WTC11 (cell line): ENCODE measurements at regions not wholly inside any gene's neighbourhood (a gene's known extent, or its start where the extent isn't known, plus 50 kb on each side); places are given as distances from the start of the nearest gene placed in this dataset.

Experiments
- ATAC-seq: fragments of 200-7000 bp; cut with Tn5 transposase; 2 replicates; pipeline ENCODE4 v1.10.0; 2021; ENCODE audit warnings: mild to moderate bottlenecking, moderate library complexity
- CTCF ChIA-PET: fragments of 300-600 bp; sonication (Branson Sonifier 250); formaldehyde crosslinking; loops from one replicate; lab custom pipeline; 2021; ENCODE audit warnings: antibody characterized with exemption; lab: Charles Lee
- POLR2A ChIA-PET: fragments of 350-600 bp; sonication (Branson Sonifier 250); formaldehyde crosslinking; loops from one replicate; lab custom pipeline; 2021; ENCODE audit warnings: antibody characterized with exemption; lab: Charles Lee
- DNase-seq: peaks from one replicate; pipeline ENCODE4 v3.0.0; 2021; ENCODE audit warnings: low spot score
- H3K27ac Mint-ChIP-seq: 2 replicates; pipeline ENCODE4 v1.8.0; 2021; ENCODE audit warnings: mixed read lengths
- H3K27me3 Mint-ChIP-seq: 2 replicates; pipeline ENCODE4 v1.8.0; 2021; ENCODE audit warnings: low read depth, mild to moderate bottlenecking, moderate library complexity, mixed read lengths
- H3K36me3 Mint-ChIP-seq: 2 replicates; pipeline ENCODE4 v1.8.0; 2021; ENCODE audit warnings: mixed read lengths
- H3K4me1 Mint-ChIP-seq: 2 replicates; pipeline ENCODE4 v1.8.0; 2022; ENCODE audit warnings: mixed read lengths
- H3K4me3 Mint-ChIP-seq: 2 replicates; pipeline ENCODE4 v1.8.0; 2021; ENCODE audit warnings: mild to moderate bottlenecking, moderate library complexity, mixed read lengths
- H3K9me3 Mint-ChIP-seq: 2 replicates; pipeline ENCODE4 v1.8.0; 2021; ENCODE audit warnings: mixed read lengths
- ARID4B ChIP-seq: sonication (generic); formaldehyde crosslinking; IDR thresholded peaks from 2 replicates; pipeline ENCODE4 v1.8.0; 2023; ENCODE audit warnings: missing genetic modification reagents, mild to moderate bottlenecking, borderline replicate concordance
- ATF1 ChIP-seq: sonication (generic); formaldehyde crosslinking; IDR thresholded peaks from 2 replicates; pipeline ENCODE4 v1.8.1; 2023; ENCODE audit warnings: mild to moderate bottlenecking, moderate library complexity, missing genetic modification reagents
- ATF6 ChIP-seq: sonication (generic); formaldehyde crosslinking; IDR thresholded peaks from 2 replicates; pipeline ENCODE4 v1.8.1; 2023; ENCODE audit warnings: mild to moderate bottlenecking, missing genetic modification reagents
- CREM ChIP-seq: sonication (generic); formaldehyde crosslinking; IDR thresholded peaks from 2 replicates; pipeline ENCODE4 v1.8.1; 2022; ENCODE audit warnings: mild to moderate bottlenecking, missing genetic modification reagents, moderate library complexity
- ELF4 ChIP-seq: sonication (generic); formaldehyde crosslinking; IDR thresholded peaks from 2 replicates; pipeline ENCODE4 v1.8.1; 2022; ENCODE audit warnings: low read depth, mild to moderate bottlenecking, moderate library complexity, missing genetic modification reagents
- ERG ChIP-seq: fragments of 250-450 bp; sonication (Bioruptor Pico); IDR thresholded peaks from 2 replicates; pipeline ENCODE4 v1.8.0; 2021; ENCODE audit warnings: mild to moderate bottlenecking
- ETV6 ChIP-seq: sonication (generic); formaldehyde crosslinking; IDR thresholded peaks from 2 replicates; pipeline ENCODE4 v1.8.1; 2022; ENCODE audit warnings: mild to moderate bottlenecking, missing genetic modification reagents
- FOXK1 ChIP-seq: sonication (generic); formaldehyde crosslinking; IDR thresholded peaks from 2 replicates; pipeline ENCODE4 v1.8.0; 2022; ENCODE audit warnings: mild to moderate bottlenecking, moderate library complexity, missing genetic modification reagents
- JAZF1 ChIP-seq: fragments of 250-450 bp; sonication (Bioruptor Pico); IDR thresholded peaks from 2 replicates; pipeline ENCODE4 v1.9.0; 2021; ENCODE audit warnings: moderate library complexity, mild to moderate bottlenecking, inconsistent platforms
- MAX ChIP-seq: sonication (generic); formaldehyde crosslinking; IDR thresholded peaks from 2 replicates; pipeline ENCODE4 v1.8.0; 2022; ENCODE audit warnings: mild to moderate bottlenecking, missing genetic modification reagents
- NR1H2 ChIP-seq: sonication (generic); formaldehyde crosslinking; IDR thresholded peaks from 2 replicates; pipeline ENCODE4 v1.9.0; 2021; ENCODE audit warnings: mild to moderate bottlenecking, moderate library complexity, missing genetic modification reagents
- RELA ChIP-seq: sonication (generic); formaldehyde crosslinking; IDR thresholded peaks from 2 replicates; pipeline ENCODE4 v1.8.1; 2022; ENCODE audit warnings: missing genetic modification reagents, mild to moderate bottlenecking, borderline replicate concordance
- SMAD3 ChIP-seq: sonication (generic); formaldehyde crosslinking; IDR thresholded peaks from 2 replicates; pipeline ENCODE4 v1.8.0; 2022; ENCODE audit warnings: missing genetic modification reagents, mild to moderate bottlenecking, borderline replicate concordance
- SOX15 ChIP-seq: fragments of 250-450 bp; sonication (Bioruptor Pico); IDR thresholded peaks from 2 replicates; pipeline ENCODE4 v1.9.0; 2021; ENCODE audit warnings: mild to moderate bottlenecking
- TEAD1 ChIP-seq: sonication (generic); formaldehyde crosslinking; IDR thresholded peaks from 2 replicates; pipeline ENCODE4 v1.8.0; 2022; ENCODE audit warnings: mild to moderate bottlenecking, missing genetic modification reagents
- ZNF512 ChIP-seq: sonication (generic); formaldehyde crosslinking; IDR thresholded peaks from 2 replicates; pipeline ENCODE4 v1.8.1; 2022; ENCODE audit warnings: missing genetic modification reagents, borderline replicate concordance
- ZSCAN18 ChIP-seq: fragments of 250-450 bp; sonication (Bioruptor Pico); IDR thresholded peaks from 2 replicates; pipeline ENCODE4 v2.1.2; 2022; ENCODE audit warnings: mild to moderate bottlenecking, moderate library complexity
- TF ChIP-seq, protein P1 (sequence below): fragments of 250-450 bp; sonication (Bioruptor Pico); IDR thresholded peaks from 2 replicates; pipeline ENCODE4 v1.9.0; 2021; ENCODE audit warnings: mild to moderate bottlenecking
- TF ChIP-seq, protein P2 (sequence below): fragments of 250-450 bp; sonication (Bioruptor Pico); IDR thresholded peaks from 2 replicates; pipeline ENCODE4 v1.9.0; 2021; ENCODE audit warnings: mild to moderate bottlenecking

DNA sequence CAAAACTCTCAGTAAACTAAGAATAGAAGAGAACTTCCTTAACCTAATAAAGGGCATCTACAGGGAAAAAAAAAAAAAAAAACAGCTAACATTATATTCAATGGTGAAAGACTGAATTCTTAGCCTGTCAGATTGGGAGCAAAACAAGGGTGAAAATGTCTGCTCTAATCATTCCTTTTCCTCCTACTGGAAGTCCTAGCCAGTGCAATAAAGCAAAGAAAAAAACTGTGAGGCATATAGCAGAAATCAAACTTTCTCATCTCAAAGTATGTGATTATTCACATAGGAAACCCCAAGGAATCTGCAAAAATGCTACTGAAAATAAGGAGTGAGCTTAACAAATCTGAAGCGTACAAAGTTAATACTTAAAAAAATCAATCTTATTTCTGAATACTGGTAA lies 170.7 kb downstream of the NUAK1 start:
- Mint-ChIP-seq H3K4me3 (no peak overlapping the region), H3K9me3 (peaks cover 3% of the 10 kb centered on the region; the same call in 1 of the 2 replicates), H3K36me3 (no peaks in the 10 kb centered on the region), H3K4me1 (0 out of 2 replicates have a peak, but pooled peaks cover 2% of the 10 kb centered on the region), H3K27me3 (no peaks in the 10 kb centered on the region; the same call in none of the 2 replicates), H3K27ac (no peak overlapping the region)
- ATAC-seq = no peak
- TF ChIP-seq NR1H2 (CRISPR knock-in tag) (no peak), RELA (CRISPR knock-in tag) (no peak), ATF1 (CRISPR knock-in tag) (no peak), FOXK1 (CRISPR knock-in tag) (no peak), ERG (CRISPR knock-in tag) (no peak), ZNF512 (CRISPR knock-in tag) (no peak), ARID4B (CRISPR knock-in tag) (no peak), ETV6 (CRISPR knock-in tag) (no peak), ZSCAN18 (CRISPR knock-in tag) (no peak), MAX (CRISPR knock-in tag) (no peak), CREM (CRISPR knock-in tag) (no peak), JAZF1 (CRISPR knock-in tag) (no peak)
- TF ChIP-seq, protein P1, sequence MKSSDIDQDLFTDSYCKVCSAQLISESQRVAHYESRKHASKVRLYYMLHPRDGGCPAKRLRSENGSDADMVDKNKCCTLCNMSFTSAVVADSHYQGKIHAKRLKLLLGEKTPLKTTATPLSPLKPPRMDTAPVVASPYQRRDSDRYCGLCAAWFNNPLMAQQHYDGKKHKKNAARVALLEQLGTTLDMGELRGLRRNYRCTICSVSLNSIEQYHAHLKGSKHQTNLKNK (CRISPR knock-in tag) = no peak
- ChIA-PET POLR2A (interaction anchor here (0.6 kb wide), 1 partner anchor 196 kb away, joined by 4 read pairs; no protein-coding TSS in a partner anchor), CTCF (no interaction called here)
- no peak for DNase-seq

DNA sequence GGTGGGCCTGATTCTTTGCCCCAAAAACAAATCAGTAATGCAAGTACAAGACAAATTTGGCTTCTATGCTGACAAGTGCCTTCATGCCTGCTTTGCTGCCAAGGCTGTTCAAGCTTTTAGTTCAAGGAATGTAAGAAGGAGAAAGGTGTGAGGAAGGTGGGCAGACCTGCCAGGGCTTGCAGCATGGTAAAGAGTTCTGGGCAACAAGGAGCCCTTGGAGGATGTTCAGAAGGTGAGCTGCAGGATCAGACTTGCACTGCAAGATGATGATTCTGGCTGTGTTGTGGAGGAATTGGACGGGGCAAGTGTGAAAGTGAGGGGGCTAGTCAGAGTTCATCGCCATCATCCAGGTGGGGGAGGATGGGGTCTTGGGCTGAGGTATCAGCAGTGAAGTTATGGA lies 167.9 kb downstream of the NUAK1 start:
- Mint-ChIP-seq H3K27me3 (no peaks in the 10 kb centered on the region; the same call in 1 of the 2 replicates), H3K4me1 (0 out of 2 replicates have a peak, but pooled peaks cover 2% of the 10 kb centered on the region), H3K27ac (no peak overlapping the region), H3K9me3 (peaks cover 11% of the 10 kb centered on the region), H3K36me3 (no peaks in the 10 kb centered on the region), H3K4me3 (no peak overlapping the region)
- CTCF ChIA-PET = no interaction called here
- DNase-seq (no peak), ATAC-seq (no peak)
- POLR2A ChIA-PET = no interaction called here
- TF ChIP-seq SOX15 (no peak), ELF4 (CRISPR knock-in tag) (no peak), SMAD3 (CRISPR knock-in tag) (no peak), TEAD1 (CRISPR knock-in tag) (no peak), ZNF512 (CRISPR knock-in tag) (no peak), ATF6 (CRISPR knock-in tag) (no peak)
- TF ChIP-seq, protein P2, sequence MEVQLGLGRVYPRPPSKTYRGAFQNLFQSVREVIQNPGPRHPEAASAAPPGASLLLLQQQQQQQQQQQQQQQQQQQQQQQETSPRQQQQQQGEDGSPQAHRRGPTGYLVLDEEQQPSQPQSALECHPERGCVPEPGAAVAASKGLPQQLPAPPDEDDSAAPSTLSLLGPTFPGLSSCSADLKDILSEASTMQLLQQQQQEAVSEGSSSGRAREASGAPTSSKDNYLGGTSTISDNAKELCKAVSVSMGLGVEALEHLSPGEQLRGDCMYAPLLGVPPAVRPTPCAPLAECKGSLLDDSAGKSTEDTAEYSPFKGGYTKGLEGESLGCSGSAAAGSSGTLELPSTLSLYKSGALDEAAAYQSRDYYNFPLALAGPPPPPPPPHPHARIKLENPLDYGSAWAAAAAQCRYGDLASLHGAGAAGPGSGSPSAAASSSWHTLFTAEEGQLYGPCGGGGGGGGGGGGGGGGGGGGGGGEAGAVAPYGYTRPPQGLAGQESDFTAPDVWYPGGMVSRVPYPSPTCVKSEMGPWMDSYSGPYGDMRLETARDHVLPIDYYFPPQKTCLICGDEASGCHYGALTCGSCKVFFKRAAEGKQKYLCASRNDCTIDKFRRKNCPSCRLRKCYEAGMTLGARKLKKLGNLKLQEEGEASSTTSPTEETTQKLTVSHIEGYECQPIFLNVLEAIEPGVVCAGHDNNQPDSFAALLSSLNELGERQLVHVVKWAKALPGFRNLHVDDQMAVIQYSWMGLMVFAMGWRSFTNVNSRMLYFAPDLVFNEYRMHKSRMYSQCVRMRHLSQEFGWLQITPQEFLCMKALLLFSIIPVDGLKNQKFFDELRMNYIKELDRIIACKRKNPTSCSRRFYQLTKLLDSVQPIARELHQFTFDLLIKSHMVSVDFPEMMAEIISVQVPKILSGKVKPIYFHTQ = no peak
